GM21447 (cell line): ENCODE measurements at regions not wholly inside any gene's neighbourhood (a gene's known extent, or its start where the extent isn't known, plus 50 kb on each side); places are given as distances from the start of the nearest gene placed in this dataset.
"Not testable (repeated sequence)": the region's sequence is repeated elsewhere in the genome, so short reads cannot be mapped to it uniquely, and the experiment has no call there.

Source experiments
- ATAC-seq: cut with Tn5 transposase; IDR thresholded peaks from one replicate; pipeline ENCODE4 v1.9.1; 2021; ENCODE audit not compliant: unreplicated experiment

- ATAC-seq, result no peak
These were observed 523.5 kb upstream of the ADGRL4 start for GRCh38 chr1:79530055-79530454.

GRCh38 chr1:79524126-79524525 is 517.6 kb upstream of the ADGRL4 start:
- ATAC-seq, result no peak

GRCh38 chr1:79519084-79519760 is 512.7 kb upstream of the ADGRL4 start:
- no peak for ATAC-seq

- ATAC-seq, result no peak
These were observed 511.1 kb upstream of the ADGRL4 start for GRCh38 chr1:79517470-79518224.

GRCh38 chr1:79507770-79508169 is 501.2 kb upstream of the ADGRL4 start:
- no peak for ATAC-seq

GRCh38 chr1:79501153-79501552 is 494.6 kb upstream of the ADGRL4 start:
- no peak for ATAC-seq

- ATAC-seq, result no peak
These were observed 493.0 kb upstream of the ADGRL4 start for GRCh38 chr1:79499541-79499940.

GRCh38 chr1:79497193-79497773 is 490.8 kb upstream of the ADGRL4 start:
- no peak for ATAC-seq

GRCh38 chr1:79496129-79496528 is 489.6 kb upstream of the ADGRL4 start:
- ATAC-seq, result no peak

GRCh38 chr1:79493702-79494101 is 487.2 kb upstream of the ADGRL4 start:
- not testable (repeated sequence) for ATAC-seq

- ATAC-seq, result not testable (repeated sequence)
These were observed 482.1 kb upstream of the ADGRL4 start for GRCh38 chr1:79488572-79489121.

- ATAC-seq, result no peak
These were observed 472.3 kb upstream of the ADGRL4 start for GRCh38 chr1:79478728-79479373.

GRCh38 chr1:79478160-79478559 is 471.6 kb upstream of the ADGRL4 start:
- no peak for ATAC-seq

- ATAC-seq, result peak; percentile 73
These were observed 465.6 kb upstream of the ADGRL4 start for GRCh38 chr1:79472067-79472656.

GRCh38 chr1:79469139-79469538 is 462.6 kb upstream of the ADGRL4 start:
- ATAC-seq, result no peak

GRCh38 chr1:79460773-79461436 is 454.4 kb upstream of the ADGRL4 start:
- peak; percentile 98 for ATAC-seq

GRCh38 chr1:79457562-79458224 is 451.2 kb upstream of the ADGRL4 start:
- ATAC-seq, result no peak

GRCh38 chr1:79448426-79448825 is 441.9 kb upstream of the ADGRL4 start:
- no peak for ATAC-seq

GRCh38 chr1:79441238-79441637 is 434.7 kb upstream of the ADGRL4 start:
- no peak for ATAC-seq

GRCh38 chr1:79437540-79437939 is 431.0 kb upstream of the ADGRL4 start:
- ATAC-seq, result no peak
